ENCODE measurements at regions not wholly inside any gene's neighbourhood (a gene's known extent, or its start where the extent isn't known, plus 50 kb on each side); places are given as distances from the start of the nearest gene placed in this dataset.

DNA sequence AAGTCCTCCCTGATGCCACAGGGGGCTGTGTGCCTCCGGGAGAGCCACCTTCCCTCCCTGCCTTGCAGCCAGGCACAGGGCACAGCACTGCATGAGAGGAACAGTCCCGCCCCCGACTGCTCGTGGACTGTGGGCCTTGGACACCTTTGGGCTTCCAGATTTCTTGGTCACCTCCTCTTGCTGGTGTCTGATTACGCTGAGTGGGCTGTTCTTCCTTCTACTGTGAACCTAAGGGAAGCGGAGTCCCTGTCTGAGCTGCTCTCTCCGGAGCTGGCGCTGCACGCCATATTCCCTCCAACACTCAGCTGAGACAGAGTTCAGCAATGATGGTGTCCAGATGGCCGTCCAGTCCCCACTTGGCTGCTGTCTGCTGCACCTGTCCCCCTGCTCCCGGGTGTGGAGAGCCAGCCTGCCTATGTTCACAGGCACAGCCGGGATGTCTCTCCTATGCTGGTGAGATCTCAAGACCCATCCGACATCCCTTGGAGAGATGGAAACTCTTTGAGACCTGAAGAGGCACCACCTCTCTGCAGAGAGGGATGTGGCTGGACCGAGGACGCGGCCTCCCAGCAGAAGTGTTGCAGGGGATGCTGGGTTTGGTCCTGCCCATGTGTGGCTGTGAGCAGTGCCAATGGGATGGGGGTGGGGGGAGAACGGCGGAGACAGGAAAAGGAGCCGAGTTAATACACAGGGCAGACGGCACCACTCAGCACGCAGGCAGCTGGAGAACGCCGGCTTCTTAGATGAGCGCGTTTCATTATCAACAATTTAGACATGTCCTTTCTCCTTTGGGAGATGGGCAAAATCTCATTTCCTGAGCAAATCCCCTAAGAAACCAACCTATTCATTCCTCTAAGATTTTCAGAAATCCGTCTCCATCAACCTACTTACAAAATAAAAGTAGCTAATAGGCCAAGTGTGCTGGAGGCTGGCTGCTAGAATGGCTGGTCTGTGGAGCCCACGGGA is 171.9 kb downstream of the ENGASE start:
- no peak overlapping the region for H3K27ac ChIP-seq
- no peaks in the 10 kb centered on the region for H4K20me1 ChIP-seq (ENCODE audit: insufficient read depth)
- no TSS peak for BruUV-seq (replicated peaks)
- H3K4me3 ChIP-seq = no peak overlapping the region
- ChIA-PET POLR2A (ENCODE audit: unreplicated experiment) (no interaction called here), CTCF (no interaction called here)
- TF ChIP-seq, protein P1, sequence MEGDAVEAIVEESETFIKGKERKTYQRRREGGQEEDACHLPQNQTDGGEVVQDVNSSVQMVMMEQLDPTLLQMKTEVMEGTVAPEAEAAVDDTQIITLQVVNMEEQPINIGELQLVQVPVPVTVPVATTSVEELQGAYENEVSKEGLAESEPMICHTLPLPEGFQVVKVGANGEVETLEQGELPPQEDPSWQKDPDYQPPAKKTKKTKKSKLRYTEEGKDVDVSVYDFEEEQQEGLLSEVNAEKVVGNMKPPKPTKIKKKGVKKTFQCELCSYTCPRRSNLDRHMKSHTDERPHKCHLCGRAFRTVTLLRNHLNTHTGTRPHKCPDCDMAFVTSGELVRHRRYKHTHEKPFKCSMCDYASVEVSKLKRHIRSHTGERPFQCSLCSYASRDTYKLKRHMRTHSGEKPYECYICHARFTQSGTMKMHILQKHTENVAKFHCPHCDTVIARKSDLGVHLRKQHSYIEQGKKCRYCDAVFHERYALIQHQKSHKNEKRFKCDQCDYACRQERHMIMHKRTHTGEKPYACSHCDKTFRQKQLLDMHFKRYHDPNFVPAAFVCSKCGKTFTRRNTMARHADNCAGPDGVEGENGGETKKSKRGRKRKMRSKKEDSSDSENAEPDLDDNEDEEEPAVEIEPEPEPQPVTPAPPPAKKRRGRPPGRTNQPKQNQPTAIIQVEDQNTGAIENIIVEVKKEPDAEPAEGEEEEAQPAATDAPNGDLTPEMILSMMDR (conservative IDR thresholded peaks at IDR 0.05) = no peak
- TF ChIP-seq EZH2 (IDR thresholded peaks at IDR 0.05; ENCODE audit: low read depth) = no peak
- H3K4me1 ChIP-seq (replicated peaks; ENCODE audit: insufficient read depth) = no peaks in the 10 kb centered on the region
- no peak overlapping the region for H3K4me2 ChIP-seq
- no peak overlapping the region for H2AFZ ChIP-seq
- H3K36me3 ChIP-seq (ENCODE audit: low read depth) = no peaks in the 10 kb centered on the region
- no peaks in the 10 kb centered on the region for H3F3A ChIP-seq (ENCODE audit: insufficient read depth, low read depth)
- H3K79me2 ChIP-seq (ENCODE audit: low read depth) = no peaks in the 10 kb centered on the region
- peaks cover 77% of the 10 kb centered on the region for H3K27me3 ChIP-seq (ENCODE audit: insufficient read depth, low read depth)
- no peaks in the 10 kb centered on the region for H3K9me2 ChIP-seq (ENCODE audit: insufficient read depth)
- intact Hi-C loops (cut with micrococcal nuclease; ENCODE audit: unreplicated experiment) = no loop called here
- no peaks in the 10 kb centered on the region for H3K9me3 ChIP-seq (ENCODE audit: insufficient read depth, low read depth)
- DNase-seq = no peak

GRCh38 chr17:79244665-79245064 is 170.0 kb downstream of the ENGASE start:
- intact Hi-C loops (cut with micrococcal nuclease; ENCODE audit: unreplicated experiment) = no loop called here
- Histone ChIP-seq H3K79me2 (ENCODE audit: low read depth) (no peaks in the 10 kb centered on the region), H3F3A (ENCODE audit: insufficient read depth, low read depth) (no peaks in the 10 kb centered on the region), H3K27ac (no peak overlapping the region), H3K4me3 (no peak overlapping the region), H3K4me1 (replicated peaks; ENCODE audit: insufficient read depth) (no peaks in the 10 kb centered on the region), H3K9me2 (ENCODE audit: insufficient read depth) (no peaks in the 10 kb centered on the region), H2AFZ (no peak overlapping the region), H3K27me3 (ENCODE audit: insufficient read depth, low read depth) (peaks cover 74% of the 10 kb centered on the region), H3K9me3 (ENCODE audit: insufficient read depth, low read depth) (no peaks in the 10 kb centered on the region), H3K4me2 (no peak overlapping the region), H3K36me3 (ENCODE audit: low read depth) (no peaks in the 10 kb centered on the region), H4K20me1 (ENCODE audit: insufficient read depth) (no peaks in the 10 kb centered on the region)
- POLR2A ChIA-PET (ENCODE audit: unreplicated experiment) = no interaction called here
- CTCF ChIA-PET = no interaction called here
- no peak for DNase-seq
- TF ChIP-seq, protein P1 (conservative IDR thresholded peaks at IDR 0.05) = no peak
- TF ChIP-seq EZH2 (IDR thresholded peaks at IDR 0.05; ENCODE audit: low read depth) = no peak
- BruUV-seq (replicated peaks) = no TSS peak

DNA sequence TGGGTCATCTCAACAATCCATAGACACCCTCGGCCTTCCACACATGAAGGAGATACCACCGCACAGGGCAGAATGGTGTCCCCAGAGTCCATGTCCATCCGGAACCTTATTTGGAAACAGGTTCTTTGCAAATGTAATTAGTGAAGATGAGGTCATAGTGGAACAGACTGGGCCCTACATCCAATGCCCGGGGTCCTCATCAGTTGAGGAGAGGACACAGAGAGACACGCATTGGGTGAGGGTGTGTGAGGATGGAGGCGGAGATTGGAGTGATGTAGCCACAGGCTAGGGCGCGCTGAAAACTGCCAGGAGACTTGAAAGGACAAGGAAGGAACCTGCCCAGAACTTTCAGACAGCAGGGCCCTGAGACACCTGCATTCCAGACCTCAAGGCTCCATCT is 169.4 kb downstream of the ENGASE start:
- POLR2A ChIA-PET (ENCODE audit: unreplicated experiment) = no interaction called here
- Histone ChIP-seq H3K27me3 (ENCODE audit: insufficient read depth, low read depth) (peaks cover 74% of the 10 kb centered on the region), H3K4me3 (no peak overlapping the region), H3K4me2 (no peak overlapping the region), H3F3A (ENCODE audit: insufficient read depth, low read depth) (no peaks in the 10 kb centered on the region), H3K9me2 (ENCODE audit: insufficient read depth) (no peaks in the 10 kb centered on the region), H3K9me3 (ENCODE audit: insufficient read depth, low read depth) (no peaks in the 10 kb centered on the region), H3K4me1 (replicated peaks; ENCODE audit: insufficient read depth) (no peaks in the 10 kb centered on the region), H3K27ac (no peak overlapping the region), H3K79me2 (ENCODE audit: low read depth) (no peaks in the 10 kb centered on the region), H2AFZ (no peak overlapping the region), H4K20me1 (ENCODE audit: insufficient read depth) (no peaks in the 10 kb centered on the region), H3K36me3 (ENCODE audit: low read depth) (no peaks in the 10 kb centered on the region)
- CTCF ChIA-PET = no interaction called here
- BruUV-seq (replicated peaks) = no TSS peak
- intact Hi-C loops (cut with micrococcal nuclease; ENCODE audit: unreplicated experiment) = no loop called here
- DNase-seq = no peak
- TF ChIP-seq EZH2 (IDR thresholded peaks at IDR 0.05; ENCODE audit: low read depth) = no peak
- TF ChIP-seq, protein P1 (conservative IDR thresholded peaks at IDR 0.05) = no peak
